WTC11 (cell line): ENCODE measurements at regions not wholly inside any gene's neighbourhood (a gene's known extent, or its start where the extent isn't known, plus 50 kb on each side); places are given as distances from the start of the nearest gene placed in this dataset.

Source experiments
- ATAC-seq: fragments of 200-7000 bp; cut with Tn5 transposase; 2 replicates; pipeline ENCODE4 v1.10.0; 2021; ENCODE audit warnings: mild to moderate bottlenecking, moderate library complexity
- CTCF ChIA-PET: fragments of 300-600 bp; sonication (Branson Sonifier 250); formaldehyde crosslinking; loops from one replicate; lab custom pipeline; 2021; ENCODE audit warnings: antibody characterized with exemption; lab: Charles Lee
- POLR2A ChIA-PET: fragments of 350-600 bp; sonication (Branson Sonifier 250); formaldehyde crosslinking; loops from one replicate; lab custom pipeline; 2021; ENCODE audit warnings: antibody characterized with exemption; lab: Charles Lee
- DNase-seq: peaks from one replicate; pipeline ENCODE4 v3.0.0; 2021; ENCODE audit warnings: low spot score
- H3K27ac Mint-ChIP-seq: 2 replicates; pipeline ENCODE4 v1.8.0; 2021; ENCODE audit warnings: mixed read lengths
- H3K27me3 Mint-ChIP-seq: 2 replicates; pipeline ENCODE4 v1.8.0; 2021; ENCODE audit warnings: low read depth, mild to moderate bottlenecking, moderate library complexity, mixed read lengths
- H3K36me3 Mint-ChIP-seq: 2 replicates; pipeline ENCODE4 v1.8.0; 2021; ENCODE audit warnings: mixed read lengths
- H3K4me1 Mint-ChIP-seq: 2 replicates; pipeline ENCODE4 v1.8.0; 2022; ENCODE audit warnings: mixed read lengths
- H3K4me3 Mint-ChIP-seq: 2 replicates; pipeline ENCODE4 v1.8.0; 2021; ENCODE audit warnings: mild to moderate bottlenecking, moderate library complexity, mixed read lengths
- H3K9me3 Mint-ChIP-seq: 2 replicates; pipeline ENCODE4 v1.8.0; 2021; ENCODE audit warnings: mixed read lengths
- ATF2 ChIP-seq: sonication (generic); formaldehyde crosslinking; IDR thresholded peaks from 2 replicates; pipeline ENCODE4 v1.8.1; 2022; ENCODE audit warnings: low read depth, missing genetic modification reagents, borderline replicate concordance
- CBFB ChIP-seq: sonication (generic); formaldehyde crosslinking; IDR thresholded peaks from 2 replicates; pipeline ENCODE4 v1.8.1; 2022; ENCODE audit warnings: mild to moderate bottlenecking, low read depth, missing genetic modification reagents
- CREB1 ChIP-seq: sonication (generic); formaldehyde crosslinking; IDR thresholded peaks from 2 replicates; pipeline ENCODE4 v1.8.0; 2023; ENCODE audit warnings: mild to moderate bottlenecking, missing genetic modification reagents
- ETV6 ChIP-seq: sonication (generic); formaldehyde crosslinking; IDR thresholded peaks from 2 replicates; pipeline ENCODE4 v1.8.1; 2022; ENCODE audit warnings: mild to moderate bottlenecking, missing genetic modification reagents
- GRHL2 ChIP-seq: fragments of 250-450 bp; sonication (Bioruptor Pico); IDR thresholded peaks from 2 replicates; pipeline ENCODE4 v1.8.0; 2022; ENCODE audit warnings: mild to moderate bottlenecking, moderate library complexity; ENCODE audit not compliant: insufficient replicate concordance, severe bottlenecking
- HMGXB4 ChIP-seq: sonication (generic); formaldehyde crosslinking; IDR thresholded peaks from 2 replicates; pipeline ENCODE4 v1.8.1; 2023; ENCODE audit warnings: mild to moderate bottlenecking, moderate library complexity, missing genetic modification reagents
- NR1H2 ChIP-seq: sonication (generic); formaldehyde crosslinking; IDR thresholded peaks from 2 replicates; pipeline ENCODE4 v1.9.0; 2021; ENCODE audit warnings: mild to moderate bottlenecking, moderate library complexity, missing genetic modification reagents
- NR3C1 ChIP-seq: sonication (generic); formaldehyde crosslinking; conservative IDR thresholded peaks from 2 replicates; pipeline ENCODE4 v1.8.1; 2023; ENCODE audit warnings: low read depth, mild to moderate bottlenecking, missing genetic modification reagents
- OVOL2 ChIP-seq: fragments of 250-450 bp; sonication (Bioruptor Pico); IDR thresholded peaks from 2 replicates; pipeline ENCODE4 v1.9.0; 2021; ENCODE audit warnings: mild to moderate bottlenecking, borderline replicate concordance
- PREB ChIP-seq: sonication (generic); formaldehyde crosslinking; IDR thresholded peaks from 2 replicates; pipeline ENCODE4 v1.8.1; 2022; ENCODE audit warnings: mild to moderate bottlenecking, missing genetic modification reagents, moderate library complexity, borderline replicate concordance
- PRRX2 ChIP-seq: fragments of 250-450 bp; sonication (Bioruptor Pico); IDR thresholded peaks from 2 replicates; pipeline ENCODE4 v1.8.0; 2021; ENCODE audit warnings: mild to moderate bottlenecking
- SOX15 ChIP-seq: fragments of 250-450 bp; sonication (Bioruptor Pico); IDR thresholded peaks from 2 replicates; pipeline ENCODE4 v1.9.0; 2021; ENCODE audit warnings: mild to moderate bottlenecking
- STAT6 ChIP-seq: sonication (generic); formaldehyde crosslinking; conservative IDR thresholded peaks from 2 replicates; pipeline ENCODE4 v1.8.1; 2023; ENCODE audit warnings: mild to moderate bottlenecking, low read depth, missing genetic modification reagents, moderate library complexity
- ZMAT4 ChIP-seq: fragments of 250-450 bp; sonication (Bioruptor Pico); IDR thresholded peaks from 2 replicates; pipeline ENCODE4 v1.9.0; 2021; ENCODE audit warnings: mild to moderate bottlenecking
- ZNF219 ChIP-seq: sonication (generic); formaldehyde crosslinking; IDR thresholded peaks from 2 replicates; pipeline ENCODE4 v1.8.0; 2023; ENCODE audit warnings: missing genetic modification reagents, mild to moderate bottlenecking, borderline replicate concordance
- ZNF671 ChIP-seq: fragments of 250-450 bp; sonication (Bioruptor Pico); IDR thresholded peaks from 2 replicates; pipeline ENCODE4 v1.8.0; 2021; ENCODE audit warnings: mild to moderate bottlenecking
- TF ChIP-seq, protein P1 (sequence below): fragments of 250-450 bp; sonication (Bioruptor Pico); IDR thresholded peaks from 2 replicates; pipeline ENCODE4 v1.8.0; 2021; ENCODE audit warnings: mild to moderate bottlenecking
- TF ChIP-seq, protein P2 (sequence below): sonication (generic); formaldehyde crosslinking; conservative IDR thresholded peaks from 2 replicates; pipeline ENCODE4 v1.8.1; 2022; ENCODE audit warnings: mild to moderate bottlenecking, missing genetic modification reagents
- TF ChIP-seq, protein P3 (sequence below): sonication (generic); formaldehyde crosslinking; IDR thresholded peaks from 2 replicates; pipeline ENCODE4 v1.8.1; 2022; ENCODE audit warnings: mild to moderate bottlenecking, moderate library complexity, missing genetic modification reagents
- TF ChIP-seq, protein P4 (sequence below): sonication (generic); formaldehyde crosslinking; IDR thresholded peaks from 2 replicates; pipeline ENCODE4 v1.8.1; 2023; ENCODE audit warnings: mild to moderate bottlenecking, missing genetic modification reagents

GRCh38 chr21:24552491-24552890, 1054.8 kb downstream of the MRPL39 start:
- Mint-ChIP-seq H3K27me3 (peaks cover 5% of the 10 kb centered on the region), H3K4me1 (no peaks in the 10 kb centered on the region), H3K9me3 (peaks cover 49% of the 10 kb centered on the region), H3K27ac (no peak overlapping the region), H3K36me3 (peaks cover 39% of the 10 kb centered on the region)
- ChIA-PET CTCF (no interaction called here), POLR2A (no interaction called here)
- ATAC-seq (no peak), DNase-seq (no peak)
- TF ChIP-seq HMGXB4 (CRISPR knock-in tag): no peak
- TF ChIP-seq, protein P1, sequence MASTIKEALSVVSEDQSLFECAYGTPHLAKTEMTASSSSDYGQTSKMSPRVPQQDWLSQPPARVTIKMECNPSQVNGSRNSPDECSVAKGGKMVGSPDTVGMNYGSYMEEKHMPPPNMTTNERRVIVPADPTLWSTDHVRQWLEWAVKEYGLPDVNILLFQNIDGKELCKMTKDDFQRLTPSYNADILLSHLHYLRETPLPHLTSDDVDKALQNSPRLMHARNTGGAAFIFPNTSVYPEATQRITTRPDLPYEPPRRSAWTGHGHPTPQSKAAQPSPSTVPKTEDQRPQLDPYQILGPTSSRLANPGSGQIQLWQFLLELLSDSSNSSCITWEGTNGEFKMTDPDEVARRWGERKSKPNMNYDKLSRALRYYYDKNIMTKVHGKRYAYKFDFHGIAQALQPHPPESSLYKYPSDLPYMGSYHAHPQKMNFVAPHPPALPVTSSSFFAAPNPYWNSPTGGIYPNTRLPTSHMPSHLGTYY (CRISPR knock-in tag): no peak
- TF ChIP-seq NR3C1 (CRISPR knock-in tag): no peak
- TF ChIP-seq, all 79 proteins: peak for 0
- no peak overlapping the region for H3K4me3 Mint-ChIP-seq

- peaks cover 55% of the 10 kb centered on the region for H3K9me3 Mint-ChIP-seq
- POLR2A ChIA-PET: no interaction called here
- TF ChIP-seq OVOL2 (CRISPR knock-in tag) (no peak), ZNF671 (CRISPR knock-in tag) (no peak), ZMAT4 (CRISPR knock-in tag) (no peak), ATF2 (CRISPR knock-in tag) (no peak), NR1H2 (CRISPR knock-in tag) (no peak), CBFB (CRISPR knock-in tag) (no peak), CREB1 (CRISPR knock-in tag) (no peak), GRHL2 (CRISPR knock-in tag) (no peak), PRRX2 (CRISPR knock-in tag) (no peak), SOX15 (CRISPR knock-in tag) (no peak), PREB (no peak), STAT6 (CRISPR knock-in tag) (no peak), ETV6 (CRISPR knock-in tag) (no peak), ZNF219 (CRISPR knock-in tag) (no peak)
- TF ChIP-seq, protein P2, sequence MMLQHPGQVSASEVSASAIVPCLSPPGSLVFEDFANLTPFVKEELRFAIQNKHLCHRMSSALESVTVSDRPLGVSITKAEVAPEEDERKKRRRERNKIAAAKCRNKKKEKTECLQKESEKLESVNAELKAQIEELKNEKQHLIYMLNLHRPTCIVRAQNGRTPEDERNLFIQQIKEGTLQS (CRISPR knock-in tag): no peak
- TF ChIP-seq, protein P3, sequence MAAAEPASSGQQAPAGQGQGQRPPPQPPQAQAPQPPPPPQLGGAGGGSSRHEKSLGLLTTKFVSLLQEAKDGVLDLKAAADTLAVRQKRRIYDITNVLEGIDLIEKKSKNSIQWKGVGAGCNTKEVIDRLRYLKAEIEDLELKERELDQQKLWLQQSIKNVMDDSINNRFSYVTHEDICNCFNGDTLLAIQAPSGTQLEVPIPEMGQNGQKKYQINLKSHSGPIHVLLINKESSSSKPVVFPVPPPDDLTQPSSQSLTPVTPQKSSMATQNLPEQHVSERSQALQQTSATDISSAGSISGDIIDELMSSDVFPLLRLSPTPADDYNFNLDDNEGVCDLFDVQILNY (CRISPR knock-in tag): no peak
- TF ChIP-seq, protein P4, sequence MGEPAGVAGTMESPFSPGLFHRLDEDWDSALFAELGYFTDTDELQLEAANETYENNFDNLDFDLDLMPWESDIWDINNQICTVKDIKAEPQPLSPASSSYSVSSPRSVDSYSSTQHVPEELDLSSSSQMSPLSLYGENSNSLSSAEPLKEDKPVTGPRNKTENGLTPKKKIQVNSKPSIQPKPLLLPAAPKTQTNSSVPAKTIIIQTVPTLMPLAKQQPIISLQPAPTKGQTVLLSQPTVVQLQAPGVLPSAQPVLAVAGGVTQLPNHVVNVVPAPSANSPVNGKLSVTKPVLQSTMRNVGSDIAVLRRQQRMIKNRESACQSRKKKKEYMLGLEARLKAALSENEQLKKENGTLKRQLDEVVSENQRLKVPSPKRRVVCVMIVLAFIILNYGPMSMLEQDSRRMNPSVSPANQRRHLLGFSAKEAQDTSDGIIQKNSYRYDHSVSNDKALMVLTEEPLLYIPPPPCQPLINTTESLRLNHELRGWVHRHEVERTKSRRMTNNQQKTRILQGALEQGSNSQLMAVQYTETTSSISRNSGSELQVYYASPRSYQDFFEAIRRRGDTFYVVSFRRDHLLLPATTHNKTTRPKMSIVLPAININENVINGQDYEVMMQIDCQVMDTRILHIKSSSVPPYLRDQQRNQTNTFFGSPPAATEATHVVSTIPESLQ (CRISPR knock-in tag): no peak
- TF ChIP-seq, all 79 proteins: peak for 0
- CTCF ChIA-PET: no interaction called here
- Mint-ChIP-seq H3K4me1 (no peaks in the 10 kb centered on the region), H3K27ac (no peak overlapping the region), H3K27me3 (peaks cover 7% of the 10 kb centered on the region), H3K4me3 (no peak overlapping the region), H3K36me3 (peaks cover 26% of the 10 kb centered on the region)
- DNase-seq: no peak
- no peak for ATAC-seq
Measured at GRCh38 chr21:24545807-24546361, 1061.4 kb downstream of the MRPL39 start.
